ENCODE measurements at regions not wholly inside any gene's neighbourhood (a gene's known extent, or its start where the extent isn't known, plus 50 kb on each side); places are given as distances from the start of the nearest gene placed in this dataset.

DNA sequence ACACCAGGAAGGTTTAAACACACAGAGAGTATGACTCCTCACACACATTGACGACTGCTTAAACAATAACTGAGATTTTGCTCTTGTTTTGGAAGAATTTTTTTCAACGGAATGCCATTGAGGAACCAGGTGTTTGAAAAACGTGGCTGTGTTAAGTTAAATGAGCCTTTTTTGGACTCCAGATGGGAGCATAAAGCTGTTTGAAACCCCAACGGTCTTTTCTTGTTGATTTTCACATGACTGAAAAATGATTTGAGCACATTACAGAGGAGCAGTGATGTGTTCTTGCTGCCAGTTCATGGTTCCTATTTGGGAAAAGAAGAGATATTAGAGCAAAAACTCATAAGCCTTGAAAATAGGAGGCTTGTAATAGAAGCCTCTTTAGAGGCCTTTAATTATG is 97.8 kb upstream of the SELENOK start:
- no peaks in the 10 kb centered on the region for H4K20me1 ChIP-seq (replicated peaks; ENCODE audit: insufficient read depth)
- H3K27ac ChIP-seq (ENCODE audit: low read depth) = no peak overlapping the region
- H3K27ac Mint-ChIP-seq = no peak overlapping the region; the same call in 1 of the 2 replicates
- no peaks in the 10 kb centered on the region for H3K9me3 Mint-ChIP-seq
- DNase-seq (ENCODE audit: low spot score) = no peak
- H3F3A ChIP-seq (replicated peaks; ENCODE audit: low read depth) = no peaks in the 10 kb centered on the region
- no peaks in the 10 kb centered on the region for H3K36me3 Mint-ChIP-seq (ENCODE audit: low read depth)
- TF ChIP-seq NANOG (IDR thresholded peaks at IDR 0.05; ENCODE audit: borderline replicate concordance) = no peak
- TF ChIP-seq, protein P1, sequence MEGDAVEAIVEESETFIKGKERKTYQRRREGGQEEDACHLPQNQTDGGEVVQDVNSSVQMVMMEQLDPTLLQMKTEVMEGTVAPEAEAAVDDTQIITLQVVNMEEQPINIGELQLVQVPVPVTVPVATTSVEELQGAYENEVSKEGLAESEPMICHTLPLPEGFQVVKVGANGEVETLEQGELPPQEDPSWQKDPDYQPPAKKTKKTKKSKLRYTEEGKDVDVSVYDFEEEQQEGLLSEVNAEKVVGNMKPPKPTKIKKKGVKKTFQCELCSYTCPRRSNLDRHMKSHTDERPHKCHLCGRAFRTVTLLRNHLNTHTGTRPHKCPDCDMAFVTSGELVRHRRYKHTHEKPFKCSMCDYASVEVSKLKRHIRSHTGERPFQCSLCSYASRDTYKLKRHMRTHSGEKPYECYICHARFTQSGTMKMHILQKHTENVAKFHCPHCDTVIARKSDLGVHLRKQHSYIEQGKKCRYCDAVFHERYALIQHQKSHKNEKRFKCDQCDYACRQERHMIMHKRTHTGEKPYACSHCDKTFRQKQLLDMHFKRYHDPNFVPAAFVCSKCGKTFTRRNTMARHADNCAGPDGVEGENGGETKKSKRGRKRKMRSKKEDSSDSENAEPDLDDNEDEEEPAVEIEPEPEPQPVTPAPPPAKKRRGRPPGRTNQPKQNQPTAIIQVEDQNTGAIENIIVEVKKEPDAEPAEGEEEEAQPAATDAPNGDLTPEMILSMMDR (conservative IDR thresholded peaks at IDR 0.05; ENCODE audit: low read depth in 2 of 2) = no peak
- TF ChIP-seq, protein P2, sequence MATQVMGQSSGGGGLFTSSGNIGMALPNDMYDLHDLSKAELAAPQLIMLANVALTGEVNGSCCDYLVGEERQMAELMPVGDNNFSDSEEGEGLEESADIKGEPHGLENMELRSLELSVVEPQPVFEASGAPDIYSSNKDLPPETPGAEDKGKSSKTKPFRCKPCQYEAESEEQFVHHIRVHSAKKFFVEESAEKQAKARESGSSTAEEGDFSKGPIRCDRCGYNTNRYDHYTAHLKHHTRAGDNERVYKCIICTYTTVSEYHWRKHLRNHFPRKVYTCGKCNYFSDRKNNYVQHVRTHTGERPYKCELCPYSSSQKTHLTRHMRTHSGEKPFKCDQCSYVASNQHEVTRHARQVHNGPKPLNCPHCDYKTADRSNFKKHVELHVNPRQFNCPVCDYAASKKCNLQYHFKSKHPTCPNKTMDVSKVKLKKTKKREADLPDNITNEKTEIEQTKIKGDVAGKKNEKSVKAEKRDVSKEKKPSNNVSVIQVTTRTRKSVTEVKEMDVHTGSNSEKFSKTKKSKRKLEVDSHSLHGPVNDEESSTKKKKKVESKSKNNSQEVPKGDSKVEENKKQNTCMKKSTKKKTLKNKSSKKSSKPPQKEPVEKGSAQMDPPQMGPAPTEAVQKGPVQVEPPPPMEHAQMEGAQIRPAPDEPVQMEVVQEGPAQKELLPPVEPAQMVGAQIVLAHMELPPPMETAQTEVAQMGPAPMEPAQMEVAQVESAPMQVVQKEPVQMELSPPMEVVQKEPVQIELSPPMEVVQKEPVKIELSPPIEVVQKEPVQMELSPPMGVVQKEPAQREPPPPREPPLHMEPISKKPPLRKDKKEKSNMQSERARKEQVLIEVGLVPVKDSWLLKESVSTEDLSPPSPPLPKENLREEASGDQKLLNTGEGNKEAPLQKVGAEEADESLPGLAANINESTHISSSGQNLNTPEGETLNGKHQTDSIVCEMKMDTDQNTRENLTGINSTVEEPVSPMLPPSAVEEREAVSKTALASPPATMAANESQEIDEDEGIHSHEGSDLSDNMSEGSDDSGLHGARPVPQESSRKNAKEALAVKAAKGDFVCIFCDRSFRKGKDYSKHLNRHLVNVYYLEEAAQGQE (IDR thresholded peaks at IDR 0.05; ENCODE audit: unreplicated experiment) = no peak
- TF ChIP-seq STAT1 (IDR thresholded peaks at IDR 0.05; ENCODE audit: unreplicated experiment) = no peak
- TF ChIP-seq, protein P3, sequence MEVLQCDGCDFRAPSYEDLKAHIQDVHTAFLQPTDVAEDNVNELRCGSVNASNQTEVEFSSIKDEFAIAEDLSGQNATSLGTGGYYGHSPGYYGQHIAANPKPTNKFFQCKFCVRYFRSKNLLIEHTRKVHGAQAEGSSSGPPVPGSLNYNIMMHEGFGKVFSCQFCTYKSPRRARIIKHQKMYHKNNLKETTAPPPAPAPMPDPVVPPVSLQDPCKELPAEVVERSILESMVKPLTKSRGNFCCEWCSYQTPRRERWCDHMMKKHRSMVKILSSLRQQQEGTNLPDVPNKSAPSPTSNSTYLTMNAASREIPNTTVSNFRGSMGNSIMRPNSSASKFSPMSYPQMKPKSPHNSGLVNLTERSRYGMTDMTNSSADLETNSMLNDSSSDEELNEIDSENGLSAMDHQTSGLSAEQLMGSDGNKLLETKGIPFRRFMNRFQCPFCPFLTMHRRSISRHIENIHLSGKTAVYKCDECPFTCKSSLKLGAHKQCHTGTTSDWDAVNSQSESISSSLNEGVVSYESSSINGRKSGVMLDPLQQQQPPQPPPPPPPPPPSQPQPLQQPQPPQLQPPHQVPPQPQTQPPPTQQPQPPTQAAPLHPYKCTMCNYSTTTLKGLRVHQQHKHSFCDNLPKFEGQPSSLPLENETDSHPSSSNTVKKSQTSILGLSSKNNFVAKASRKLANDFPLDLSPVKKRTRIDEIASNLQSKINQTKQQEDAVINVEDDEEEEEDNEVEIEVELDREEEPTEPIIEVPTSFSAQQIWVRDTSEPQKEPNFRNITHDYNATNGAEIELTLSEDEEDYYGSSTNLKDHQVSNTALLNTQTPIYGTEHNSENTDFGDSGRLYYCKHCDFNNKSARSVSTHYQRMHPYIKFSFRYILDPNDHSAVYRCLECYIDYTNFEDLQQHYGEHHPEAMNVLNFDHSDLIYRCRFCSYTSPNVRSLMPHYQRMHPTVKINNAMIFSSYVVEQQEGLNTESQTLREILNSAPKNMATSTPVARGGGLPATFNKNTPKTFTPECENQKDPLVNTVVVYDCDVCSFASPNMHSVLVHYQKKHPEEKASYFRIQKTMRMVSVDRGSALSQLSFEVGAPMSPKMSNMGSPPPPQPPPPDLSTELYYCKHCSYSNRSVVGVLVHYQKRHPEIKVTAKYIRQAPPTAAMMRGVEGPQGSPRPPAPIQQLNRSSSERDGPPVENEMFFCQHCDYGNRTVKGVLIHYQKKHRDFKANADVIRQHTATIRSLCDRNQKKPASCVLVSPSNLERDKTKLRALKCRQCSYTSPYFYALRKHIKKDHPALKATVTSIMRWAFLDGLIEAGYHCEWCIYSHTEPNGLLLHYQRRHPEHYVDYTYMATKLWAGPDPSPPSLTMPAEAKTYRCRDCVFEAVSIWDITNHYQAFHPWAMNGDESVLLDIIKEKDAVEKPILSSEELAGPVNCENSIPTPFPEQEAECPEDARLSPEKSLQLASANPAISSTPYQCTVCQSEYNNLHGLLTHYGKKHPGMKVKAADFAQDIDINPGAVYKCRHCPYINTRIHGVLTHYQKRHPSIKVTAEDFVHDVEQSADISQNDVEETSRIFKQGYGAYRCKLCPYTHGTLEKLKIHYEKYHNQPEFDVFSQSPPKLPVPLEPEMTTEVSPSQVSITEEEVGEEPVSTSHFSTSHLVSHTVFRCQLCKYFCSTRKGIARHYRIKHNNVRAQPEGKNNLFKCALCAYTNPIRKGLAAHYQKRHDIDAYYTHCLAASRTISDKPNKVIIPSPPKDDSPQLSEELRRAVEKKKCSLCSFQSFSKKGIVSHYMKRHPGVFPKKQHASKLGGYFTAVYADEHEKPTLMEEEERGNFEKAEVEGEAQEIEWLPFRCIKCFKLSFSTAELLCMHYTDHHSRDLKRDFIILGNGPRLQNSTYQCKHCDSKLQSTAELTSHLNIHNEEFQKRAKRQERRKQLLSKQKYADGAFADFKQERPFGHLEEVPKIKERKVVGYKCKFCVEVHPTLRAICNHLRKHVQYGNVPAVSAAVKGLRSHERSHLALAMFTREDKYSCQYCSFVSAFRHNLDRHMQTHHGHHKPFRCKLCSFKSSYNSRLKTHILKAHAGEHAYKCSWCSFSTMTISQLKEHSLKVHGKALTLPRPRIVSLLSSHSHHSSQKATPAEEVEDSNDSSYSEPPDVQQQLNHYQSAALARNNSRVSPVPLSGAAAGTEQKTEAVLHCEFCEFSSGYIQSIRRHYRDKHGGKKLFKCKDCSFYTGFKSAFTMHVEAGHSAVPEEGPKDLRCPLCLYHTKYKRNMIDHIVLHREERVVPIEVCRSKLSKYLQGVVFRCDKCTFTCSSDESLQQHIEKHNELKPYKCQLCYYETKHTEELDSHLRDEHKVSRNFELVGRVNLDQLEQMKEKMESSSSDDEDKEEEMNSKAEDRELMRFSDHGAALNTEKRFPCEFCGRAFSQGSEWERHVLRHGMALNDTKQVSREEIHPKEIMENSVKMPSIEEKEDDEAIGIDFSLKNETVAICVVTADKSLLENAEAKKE (CRISPR knock-in tag; IDR thresholded peaks at IDR 0.05) = no peak
- no peak for TF ChIP-seq ZNF331 (CRISPR knock-in tag; IDR thresholded peaks at IDR 0.05; ENCODE audit: low read depth)
- TF ChIP-seq, protein P4, sequence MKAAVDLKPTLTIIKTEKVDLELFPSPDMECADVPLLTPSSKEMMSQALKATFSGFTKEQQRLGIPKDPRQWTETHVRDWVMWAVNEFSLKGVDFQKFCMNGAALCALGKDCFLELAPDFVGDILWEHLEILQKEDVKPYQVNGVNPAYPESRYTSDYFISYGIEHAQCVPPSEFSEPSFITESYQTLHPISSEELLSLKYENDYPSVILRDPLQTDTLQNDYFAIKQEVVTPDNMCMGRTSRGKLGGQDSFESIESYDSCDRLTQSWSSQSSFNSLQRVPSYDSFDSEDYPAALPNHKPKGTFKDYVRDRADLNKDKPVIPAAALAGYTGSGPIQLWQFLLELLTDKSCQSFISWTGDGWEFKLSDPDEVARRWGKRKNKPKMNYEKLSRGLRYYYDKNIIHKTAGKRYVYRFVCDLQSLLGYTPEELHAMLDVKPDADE (IDR thresholded peaks at IDR 0.05) = no peak
- no peak for TF ChIP-seq ZNF114 (CRISPR knock-in tag; IDR thresholded peaks at IDR 0.05)
- TF ChIP-seq EZH2 (IDR thresholded peaks at IDR 0.05; ENCODE audit: low read depth, unreplicated experiment) = no peak
- TF ChIP-seq POLR2AphosphoS5 (IDR thresholded peaks at IDR 0.05; ENCODE audit: low read depth) = no peak
- no peak for TF ChIP-seq EZH2phosphoT487 (IDR thresholded peaks at IDR 0.05; ENCODE audit: unreplicated experiment)
- no peak for TF ChIP-seq CREB1 (CRISPR knock-in tag; IDR thresholded peaks at IDR 0.05; ENCODE audit: low read depth)
- TF ChIP-seq JUNB (IDR thresholded peaks at IDR 0.05; ENCODE audit: unreplicated experiment) = no peak
- H3K4me1 ChIP-seq (ENCODE audit: insufficient read depth) = no peaks in the 10 kb centered on the region
- H3K36me3 ChIP-seq (ENCODE audit: insufficient read depth) = no peaks in the 10 kb centered on the region
- H3K27me3 Mint-ChIP-seq (ENCODE audit: insufficient read depth, low read depth, poor library complexity) = no peaks in the 10 kb centered on the region
- no peaks in the 10 kb centered on the region for H3K79me2 ChIP-seq (replicated peaks; ENCODE audit: insufficient read depth)
- no peak overlapping the region for H3K4me2 ChIP-seq
- peaks cover under 1% of the 10 kb centered on the region; the same call in 1 of the 2 replicates for H3K9me2 ChIP-seq (ENCODE audit: insufficient read depth)
- H3K27me3 ChIP-seq (ENCODE audit: insufficient read depth) = no peaks in the 10 kb centered on the region
- H3K4me3 Mint-ChIP-seq = no peak overlapping the region
- no peaks in the 10 kb centered on the region for H3K4me1 Mint-ChIP-seq
- ATAC-seq = no peak
- H2AFZ ChIP-seq = no peak overlapping the region
- H3K4me3 ChIP-seq = no peak overlapping the region
